ENCODE measurements at regions not wholly inside any gene's neighbourhood (a gene's known extent, or its start where the extent isn't known, plus 50 kb on each side); places are given as distances from the start of the nearest gene placed in this dataset.

DNA sequence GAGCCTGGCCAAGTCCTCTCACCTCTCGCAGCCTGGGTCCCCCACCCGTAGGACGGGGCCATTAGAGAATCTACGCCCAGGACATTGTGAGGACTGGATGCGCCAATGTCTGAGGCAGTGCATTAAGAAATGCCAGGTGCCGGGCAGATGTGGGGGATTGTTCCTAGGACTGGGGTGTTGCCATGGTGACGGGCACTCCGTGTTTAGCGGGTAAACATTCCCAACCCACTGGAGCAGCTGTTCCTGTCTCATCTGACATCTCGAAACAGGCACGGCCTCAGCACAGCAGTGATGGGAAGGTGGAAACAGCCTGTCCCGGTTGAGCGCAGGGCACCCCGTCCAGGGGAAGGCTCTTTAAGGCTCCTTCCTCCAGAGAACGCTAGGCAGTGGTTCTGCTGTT, 99.6 kb upstream of the RTL6 start:
- TF ChIP-seq, protein P1, sequence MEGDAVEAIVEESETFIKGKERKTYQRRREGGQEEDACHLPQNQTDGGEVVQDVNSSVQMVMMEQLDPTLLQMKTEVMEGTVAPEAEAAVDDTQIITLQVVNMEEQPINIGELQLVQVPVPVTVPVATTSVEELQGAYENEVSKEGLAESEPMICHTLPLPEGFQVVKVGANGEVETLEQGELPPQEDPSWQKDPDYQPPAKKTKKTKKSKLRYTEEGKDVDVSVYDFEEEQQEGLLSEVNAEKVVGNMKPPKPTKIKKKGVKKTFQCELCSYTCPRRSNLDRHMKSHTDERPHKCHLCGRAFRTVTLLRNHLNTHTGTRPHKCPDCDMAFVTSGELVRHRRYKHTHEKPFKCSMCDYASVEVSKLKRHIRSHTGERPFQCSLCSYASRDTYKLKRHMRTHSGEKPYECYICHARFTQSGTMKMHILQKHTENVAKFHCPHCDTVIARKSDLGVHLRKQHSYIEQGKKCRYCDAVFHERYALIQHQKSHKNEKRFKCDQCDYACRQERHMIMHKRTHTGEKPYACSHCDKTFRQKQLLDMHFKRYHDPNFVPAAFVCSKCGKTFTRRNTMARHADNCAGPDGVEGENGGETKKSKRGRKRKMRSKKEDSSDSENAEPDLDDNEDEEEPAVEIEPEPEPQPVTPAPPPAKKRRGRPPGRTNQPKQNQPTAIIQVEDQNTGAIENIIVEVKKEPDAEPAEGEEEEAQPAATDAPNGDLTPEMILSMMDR (IDR thresholded peaks at IDR 0.05; ENCODE audit: insufficient read depth, low read depth, low read length, missing control alignments), result no peak
- no peak overlapping the region for H3K4me3 ChIP-seq (ENCODE audit: low read length)
- DNase-seq (ENCODE audit: low read depth), result no peak

DNA sequence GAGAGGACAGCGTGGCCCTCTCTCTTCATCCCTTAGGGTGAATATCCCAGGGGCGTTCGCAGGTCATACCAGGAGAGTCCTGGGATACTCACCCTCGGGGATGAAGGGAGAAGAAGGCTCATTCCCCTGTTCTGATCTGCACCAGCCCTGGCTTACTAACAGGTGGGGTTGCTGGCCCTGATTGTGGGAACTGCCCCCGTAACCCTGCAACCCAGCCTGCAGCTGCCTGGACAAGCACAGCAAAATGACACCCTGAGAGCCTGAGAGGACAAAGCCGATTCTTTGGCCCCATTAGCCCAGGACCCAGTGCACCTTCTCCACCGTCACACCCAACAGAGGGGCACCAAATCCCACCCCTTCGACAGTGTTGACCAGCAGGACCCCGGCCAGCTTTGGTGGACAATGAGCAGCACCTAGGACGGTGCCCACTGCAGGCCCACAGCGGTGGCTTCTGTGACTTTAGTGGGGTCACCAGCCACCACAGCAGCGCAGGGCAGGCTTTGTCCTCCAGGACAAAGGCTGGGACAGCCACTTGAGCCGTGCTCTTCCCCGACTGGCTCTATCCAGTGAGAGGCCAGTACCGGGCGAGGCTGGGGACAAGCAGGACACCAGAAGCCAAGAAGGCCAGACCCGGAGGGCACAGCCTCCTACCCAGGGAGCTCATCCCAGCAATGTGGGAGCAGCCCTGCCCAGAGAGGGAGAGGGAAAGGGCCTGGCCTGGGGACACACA, 98.5 kb upstream of the RTL6 start:
- TF ChIP-seq, protein P1 (IDR thresholded peaks at IDR 0.05; ENCODE audit: insufficient read depth, low read depth, low read length, missing control alignments), result no peak
- DNase-seq (ENCODE audit: low read depth), result no peak
- H3K4me3 ChIP-seq (ENCODE audit: low read length), result no peak overlapping the region

GRCh38 chr22:44595841-44596341, 97.9 kb upstream of the RTL6 start:
- TF ChIP-seq, protein P1 (IDR thresholded peaks at IDR 0.05; ENCODE audit: insufficient read depth, low read depth, low read length, missing control alignments), result no peak
- no peak overlapping the region for H3K4me3 ChIP-seq (ENCODE audit: low read length)
- no peak for DNase-seq (ENCODE audit: low read depth)

- TF ChIP-seq, protein P1 (IDR thresholded peaks at IDR 0.05; ENCODE audit: insufficient read depth, low read depth, low read length, missing control alignments), result no peak
- no peak overlapping the region for H3K4me3 ChIP-seq (ENCODE audit: low read length)
- no peak for DNase-seq (ENCODE audit: low read depth)
These were observed 96.9 kb upstream of the RTL6 start for GRCh38 chr22:44594951-44595350.

DNA sequence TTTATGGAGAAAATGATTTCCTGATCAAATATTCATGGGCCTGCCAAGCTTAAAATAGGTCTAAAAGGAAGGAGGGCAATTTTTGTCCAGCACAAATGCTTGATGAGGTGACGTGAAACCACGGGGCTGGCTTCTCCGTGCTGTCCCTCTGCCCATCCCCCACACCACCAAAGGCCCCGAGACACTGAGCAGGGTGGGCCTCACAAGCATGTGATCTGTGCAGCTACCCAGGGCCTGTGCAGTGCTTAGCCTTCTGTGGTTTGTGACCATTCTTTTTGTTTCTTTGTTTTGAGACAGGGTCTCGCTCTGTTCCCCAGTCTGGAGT, 94.8 kb upstream of the RTL6 start:
- DNase-seq (ENCODE audit: low read depth), result no peak

DNA sequence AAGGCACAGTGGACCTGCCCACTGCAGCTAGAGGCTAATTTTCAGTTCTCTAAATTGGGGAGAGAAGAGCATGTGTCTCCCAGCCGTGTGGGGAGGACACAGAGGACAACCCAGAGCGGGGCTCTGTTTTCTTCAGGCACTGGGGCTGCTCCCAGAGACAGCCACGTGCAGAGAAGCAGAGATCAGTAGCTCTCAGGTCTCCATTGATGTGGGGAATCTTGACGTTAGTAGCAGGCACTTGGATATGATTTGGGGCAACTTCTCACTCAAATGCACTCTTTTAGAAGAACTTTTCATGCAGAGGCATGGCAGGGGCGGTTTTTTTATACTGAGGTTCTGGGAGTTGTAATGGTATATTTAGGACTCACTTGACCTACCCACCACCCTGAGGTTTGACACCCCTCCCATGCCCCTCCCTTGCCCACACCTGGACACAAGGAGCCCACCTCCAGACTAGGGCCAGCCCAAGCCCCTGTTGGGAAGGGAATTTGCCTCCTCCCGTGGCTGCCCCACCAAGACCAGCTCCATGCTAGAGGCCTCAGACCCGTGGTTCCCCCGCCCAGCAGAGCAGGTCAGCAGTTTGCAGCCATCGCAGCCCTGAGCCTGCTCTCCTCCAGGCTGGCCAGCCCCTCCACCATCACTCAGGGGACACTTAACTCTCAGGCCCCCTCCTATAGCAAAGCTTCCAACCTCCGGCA, 94.2 kb upstream of the RTL6 start:
- no peak overlapping the region for H3K4me3 ChIP-seq (ENCODE audit: low read length)
- TF ChIP-seq, protein P1 (IDR thresholded peaks at IDR 0.05; ENCODE audit: insufficient read depth, low read depth, low read length, missing control alignments), result no peak
- DNase-seq (ENCODE audit: low read depth), result no peak

More for the DNA sequence above, 94.8 kb upstream of the RTL6 start:
- TF ChIP-seq, protein P1 (IDR thresholded peaks at IDR 0.05; ENCODE audit: insufficient read depth, low read depth, low read length, missing control alignments), result no peak
- H3K4me3 ChIP-seq (ENCODE audit: low read length), result no peak overlapping the region
